NCI-H774 (cell line): ENCODE measurements at regions not wholly inside any gene's neighbourhood (a gene's known extent, or its start where the extent isn't known, plus 50 kb on each side); places are given as distances from the start of the nearest gene placed in this dataset.
"Not testable (repeated sequence)": the region's sequence is repeated elsewhere in the genome, so short reads cannot be mapped to it uniquely, and the experiment has no call there.

Experiments used
- DNase-seq: peaks from one replicate; lab custom pipeline; 2025; lab: John Stamatoyannopoulos, UW

DNA sequence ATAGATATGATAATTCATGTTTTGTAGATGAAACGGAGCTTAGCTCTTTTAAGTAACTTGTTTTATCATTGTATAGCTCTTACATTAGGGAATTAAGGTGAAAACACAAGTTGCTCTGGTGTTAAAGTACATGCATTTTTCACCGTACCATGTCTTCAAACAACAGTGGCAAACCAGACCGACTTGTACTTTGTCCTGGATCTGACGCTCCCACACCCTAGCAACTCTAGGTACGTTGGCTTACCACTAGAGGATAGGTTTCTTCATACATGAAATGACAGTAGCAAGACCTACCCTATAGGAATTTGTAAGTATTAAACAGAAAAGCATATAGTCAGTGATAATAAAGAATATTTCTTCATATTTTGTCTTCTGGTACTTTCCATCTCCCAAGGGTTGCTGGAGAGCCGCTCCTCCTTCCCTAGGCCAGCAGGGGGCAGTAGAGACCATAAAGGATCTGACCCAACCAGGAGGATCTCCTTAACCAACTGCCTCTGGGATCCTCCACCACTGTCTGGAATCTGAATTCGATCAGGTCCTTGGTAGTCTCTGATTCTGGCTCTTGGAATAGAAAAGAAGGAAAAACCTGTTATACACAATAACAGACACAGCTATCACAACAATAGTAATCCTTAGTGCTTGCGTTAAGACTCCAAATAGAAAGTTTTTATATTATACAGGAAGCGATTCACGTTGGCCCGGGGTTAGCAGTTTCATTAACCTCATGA is 136.7 kb downstream of the CAVIN4 start:
- DNase-seq = peak; percentile 62

DNA sequence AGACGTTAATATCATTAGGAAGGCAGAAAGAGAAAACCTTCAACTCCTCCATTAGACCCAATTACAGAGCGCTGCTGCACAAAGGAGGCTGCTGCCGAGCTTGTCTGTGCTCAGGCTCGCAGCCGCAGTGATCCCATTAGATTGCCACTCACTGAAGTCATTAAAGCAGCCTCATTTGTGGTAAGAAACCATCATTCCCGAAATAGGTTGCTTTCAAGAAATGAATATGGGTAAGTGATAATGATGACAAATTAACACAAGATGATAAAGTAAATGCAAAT is 137.2 kb downstream of the CAVIN4 start:
- no peak for DNase-seq

- no peak for DNase-seq
Measured at GRCh38 chr9:100718717-100719116, 140.8 kb downstream of the CAVIN4 start.

- no peak for DNase-seq
Measured at GRCh38 chr9:100720922-100721321, 143.0 kb downstream of the CAVIN4 start.

- DNase-seq = peak; percentile 22
Measured at GRCh38 chr9:100724886-100725285, 147.0 kb downstream of the CAVIN4 start.

DNA sequence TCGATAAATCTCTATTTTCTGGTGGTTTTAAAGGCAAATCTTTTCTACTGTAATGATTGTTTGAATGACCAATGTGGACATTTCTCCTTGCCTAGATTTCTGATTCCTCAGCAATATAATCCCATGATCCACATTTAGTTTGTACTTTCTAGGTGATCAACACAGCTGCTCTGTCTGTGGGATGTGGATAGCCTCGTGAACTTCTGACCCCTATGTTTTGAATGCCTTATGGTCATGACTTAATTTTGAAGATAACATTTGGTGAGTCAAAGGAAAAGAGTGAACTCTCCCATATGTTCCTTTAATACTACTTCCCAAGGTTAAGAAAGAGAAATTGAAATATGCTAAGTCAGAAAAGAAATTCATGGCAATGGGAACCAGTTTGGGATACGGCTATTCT is 147.5 kb downstream of the CAVIN4 start:
- no peak for DNase-seq

DNA sequence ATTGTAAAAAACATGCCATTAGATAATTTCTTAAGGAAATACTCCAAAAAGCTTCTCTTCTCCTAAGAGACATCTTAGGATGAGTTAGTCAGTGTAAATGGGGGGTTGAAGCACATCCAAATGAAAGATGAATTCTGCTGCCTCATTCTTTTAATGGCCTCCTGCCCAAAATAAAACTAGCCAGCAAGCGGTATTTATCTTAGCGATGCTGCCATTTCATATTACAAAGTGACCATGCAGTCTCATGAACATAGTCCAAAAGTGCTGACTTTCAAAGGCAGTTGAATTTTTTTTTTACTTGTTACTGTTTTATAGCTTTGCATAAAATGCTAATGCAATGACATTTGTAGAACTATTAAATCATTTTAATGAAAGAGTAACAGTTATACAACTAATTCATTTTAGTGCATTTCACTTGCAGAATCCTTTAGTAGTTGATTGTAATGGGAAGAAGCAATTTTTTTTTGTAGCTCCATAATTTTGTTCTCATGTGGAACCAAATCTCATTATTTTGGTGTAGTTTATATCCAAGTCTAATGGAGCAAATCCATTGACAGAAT is 151.5 kb downstream of the CAVIN4 start:
- DNase-seq = no peak

- DNase-seq = no peak
Measured at GRCh38 chr9:100730086-100730485, 152.2 kb downstream of the CAVIN4 start.

DNA sequence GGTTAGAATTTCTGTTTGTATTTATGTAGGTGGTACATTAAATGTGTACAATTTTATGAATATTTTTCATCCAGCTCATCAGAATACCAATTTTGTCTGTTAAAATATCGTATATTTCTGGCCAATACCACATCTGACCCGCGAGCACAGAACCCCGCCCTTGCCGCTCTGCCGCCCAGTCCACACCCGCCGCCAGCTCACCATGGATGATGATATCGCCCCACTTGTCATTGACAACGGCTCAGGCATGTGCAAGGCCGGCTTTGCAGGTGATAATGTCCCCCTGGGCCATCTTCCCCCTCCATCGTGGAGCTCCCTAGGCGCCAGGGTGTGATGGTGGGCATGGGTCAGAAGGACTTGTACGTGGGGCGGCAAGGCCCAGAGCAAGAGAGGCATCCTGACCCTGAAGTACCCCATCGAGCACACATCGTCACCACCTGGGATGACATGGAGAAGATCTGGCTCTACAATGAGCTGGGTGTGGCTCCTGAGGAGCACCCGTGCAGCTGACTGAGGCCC is 153.2 kb downstream of the CAVIN4 start:
- DNase-seq = no peak

DNA sequence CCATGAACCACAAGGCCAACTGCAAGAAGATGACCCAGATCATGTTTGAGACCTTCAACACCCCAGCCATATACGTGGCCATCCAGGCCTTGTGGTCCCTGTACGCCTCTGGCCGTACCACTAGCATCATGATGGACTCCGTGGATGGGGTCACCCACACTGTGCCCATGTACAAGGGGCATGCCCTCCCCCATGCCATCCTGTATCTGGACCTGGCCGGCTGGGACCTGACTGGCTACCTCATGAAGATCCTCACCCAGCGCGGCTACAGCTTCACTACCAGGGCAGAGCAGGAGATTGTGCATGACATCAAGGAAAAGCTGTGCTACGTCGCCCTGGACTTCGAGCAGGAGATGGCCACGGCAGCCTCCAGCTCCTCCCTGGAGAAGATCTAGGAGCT is 153.7 kb downstream of the CAVIN4 start:
- no peak for DNase-seq

- no peak for DNase-seq
Measured at GRCh38 chr9:100739208-100739607, 161.3 kb downstream of the CAVIN4 start.

- no peak for DNase-seq
Measured at GRCh38 chr9:100739666-100740065, 161.8 kb downstream of the CAVIN4 start.

DNA sequence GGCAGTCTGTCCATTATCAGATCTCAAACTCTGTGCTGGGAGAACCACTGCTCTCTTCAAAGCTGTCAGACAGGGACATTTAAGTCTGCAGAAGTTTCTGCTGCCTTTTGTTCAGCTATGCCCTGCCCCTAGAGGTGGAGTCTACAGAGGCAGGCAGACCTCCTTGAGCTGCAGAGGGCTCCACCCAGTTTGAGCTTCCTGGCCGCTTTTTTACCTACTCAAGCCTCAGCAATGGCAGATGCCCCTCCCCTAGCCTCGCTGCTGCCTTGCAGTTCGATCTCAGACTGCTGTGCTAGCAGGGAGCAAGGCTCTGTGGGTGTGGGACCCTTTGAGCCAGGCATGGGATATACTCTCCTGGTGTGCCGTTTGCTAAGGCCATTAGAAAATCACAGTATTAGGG is 171.1 kb downstream of the CAVIN4 start:
- not testable (repeated sequence) for DNase-seq

- peak; percentile 68 for DNase-seq
Measured at GRCh38 chr9:100756217-100756616, 178.3 kb downstream of the CAVIN4 start.

DNA sequence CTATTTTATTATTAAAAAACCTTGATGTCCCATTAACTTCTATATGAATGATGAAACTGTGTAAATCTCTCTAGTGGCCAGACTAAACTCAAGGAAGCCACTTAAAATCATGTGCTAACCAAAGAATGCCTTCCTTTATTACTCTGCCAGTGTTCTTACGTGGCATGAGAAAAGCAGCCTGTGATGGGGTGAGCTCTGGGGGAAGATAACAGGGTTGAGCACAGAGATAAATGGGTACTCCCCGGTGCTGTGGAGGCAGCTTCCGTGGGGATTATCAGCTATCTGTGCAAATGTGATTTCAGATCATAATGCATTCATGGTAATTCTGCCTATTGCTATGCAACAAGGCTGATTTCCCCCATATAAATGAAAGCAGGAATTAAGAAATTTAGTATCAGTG is 181.3 kb downstream of the CAVIN4 start:
- no peak for DNase-seq

GRCh38 chr9:100761276-100761802 is 183.5 kb downstream of the CAVIN4 start:
- no peak for DNase-seq

GRCh38 chr9:100774326-100774725 is 196.4 kb downstream of the CAVIN4 start:
- no peak for DNase-seq

DNA sequence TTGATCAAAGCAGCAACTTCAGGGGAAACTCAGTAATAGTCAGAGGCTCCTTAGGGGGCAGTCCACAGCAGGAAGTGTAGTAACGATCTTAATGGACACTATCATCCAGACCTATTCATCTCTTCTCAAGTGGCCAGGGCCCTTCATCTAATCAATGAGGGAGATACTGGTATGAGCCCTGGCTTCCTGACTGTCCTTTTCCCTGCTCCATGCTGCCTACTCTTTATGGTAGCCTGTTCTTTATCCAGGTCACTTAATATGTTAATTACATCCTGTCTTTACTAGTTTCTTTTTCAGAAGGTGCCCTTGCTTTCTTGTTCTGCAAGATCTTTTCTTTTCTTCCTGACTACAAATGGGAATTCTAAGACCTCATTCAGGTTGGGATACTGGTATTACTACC is 197.1 kb downstream of the CAVIN4 start:
- no peak for DNase-seq

DNA sequence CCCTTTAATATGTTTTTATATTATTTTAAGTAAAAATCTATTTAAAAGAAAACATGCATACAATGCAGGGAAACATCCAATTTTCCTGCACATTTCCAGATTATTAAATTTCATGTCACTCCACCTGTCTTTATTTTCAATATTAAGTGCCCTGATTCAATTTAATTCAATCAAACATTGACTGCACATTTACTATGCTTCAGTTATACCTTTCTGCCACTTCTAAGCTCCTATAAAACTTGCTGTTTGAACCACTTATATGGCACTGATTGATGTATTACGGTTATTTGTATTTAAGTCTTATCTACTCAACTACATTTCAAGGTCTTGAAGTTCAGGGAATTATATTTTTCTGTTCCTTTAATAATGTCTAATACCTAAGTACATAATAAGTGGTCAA is 198.0 kb downstream of the CAVIN4 start:
- no peak for DNase-seq

DNA sequence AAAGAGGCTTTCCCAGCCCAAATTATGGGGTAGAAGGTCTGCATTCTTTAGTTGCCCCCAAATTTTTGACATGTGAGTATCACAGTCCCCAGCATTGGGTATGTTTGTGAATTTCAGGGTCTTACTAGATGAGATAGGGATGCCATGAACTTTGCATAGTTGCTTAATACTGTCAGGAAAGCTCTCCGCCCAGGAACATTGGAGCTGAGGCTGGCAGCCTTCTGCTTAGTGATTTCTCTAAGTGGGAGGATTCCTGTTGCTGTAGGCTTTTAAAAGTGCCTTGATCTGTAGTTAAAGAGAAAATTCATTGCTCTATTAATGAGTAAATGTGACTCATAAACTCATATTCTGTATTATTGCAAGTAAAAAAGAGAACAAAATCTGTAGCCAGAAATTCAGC is 206.9 kb downstream of the CAVIN4 start:
- DNase-seq = no peak

GRCh38 chr9:100785946-100786345 is 208.1 kb downstream of the CAVIN4 start:
- DNase-seq = no peak

DNA sequence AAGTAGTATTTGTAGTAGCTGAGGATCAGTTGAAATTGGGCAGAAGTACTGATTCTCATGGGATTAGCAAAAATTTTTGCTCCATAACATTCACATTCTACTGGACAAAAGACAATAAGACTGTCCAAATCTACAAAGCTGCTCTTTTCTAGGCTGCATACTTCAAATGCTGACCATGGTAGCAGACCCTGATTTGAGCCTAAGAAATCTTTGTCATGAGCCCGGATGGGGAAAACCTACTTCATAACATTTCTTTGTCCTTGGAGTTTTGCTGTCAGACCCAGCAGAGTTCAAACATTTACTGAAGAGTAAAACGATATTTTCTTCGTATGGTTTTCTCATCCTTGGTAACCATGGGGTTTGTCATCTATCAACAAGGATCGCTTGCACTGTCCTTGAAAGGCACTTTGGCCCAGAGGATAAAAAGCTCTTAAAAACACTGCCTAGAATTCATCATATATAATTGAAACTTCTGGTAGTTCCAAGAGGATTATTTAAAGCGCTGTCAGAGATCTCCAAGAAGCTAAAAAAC is 216.9 kb downstream of the CAVIN4 start:
- no peak for DNase-seq

DNA sequence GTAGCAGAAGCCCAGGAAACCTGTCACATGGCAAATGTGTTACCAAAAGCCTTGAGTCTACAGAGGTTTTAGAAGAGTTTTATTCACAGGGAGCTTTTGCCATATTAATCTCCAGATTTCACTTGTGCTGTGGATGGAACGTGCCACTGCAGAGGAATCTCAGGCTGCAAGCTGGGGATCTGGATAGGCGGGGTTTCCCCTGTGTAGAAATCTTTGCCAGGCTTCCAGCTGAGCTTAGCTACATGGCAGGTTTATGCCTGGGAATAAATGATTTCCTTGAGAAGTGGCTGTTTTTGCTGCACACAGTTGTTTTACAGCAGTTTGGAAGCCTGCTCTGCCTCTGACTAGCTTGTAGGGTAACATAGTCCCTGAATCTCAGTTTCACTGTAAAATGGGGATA is 224.6 kb upstream of the PLPPR1 start:
- no peak for DNase-seq

GRCh38 chr9:100811643-100812042 is 216.9 kb upstream of the PLPPR1 start:
- peak; percentile 52 for DNase-seq
